ENCODE measurements at regions not wholly inside any gene's neighbourhood (a gene's known extent, or its start where the extent isn't known, plus 50 kb on each side); places are given as distances from the start of the nearest gene placed in this dataset.

- H3K4me3 ChIP-seq: peak overlapping the region in 1 of 2 donors; percentile 22
- ATAC-seq: no peak
- H3K36me3 ChIP-seq: no peaks in the 10 kb centered on the region
- no peaks in the 10 kb centered on the region for H3K4me1 ChIP-seq
- H3K9me3 ChIP-seq: no peaks in the 10 kb centered on the region
- H3K27ac ChIP-seq: no peak overlapping the region
- H3K27me3 ChIP-seq: no peaks in the 10 kb centered on the region
- no peak for TF ChIP-seq POLR2A (IDR thresholded peaks at IDR 0.05)
- no peak for TF ChIP-seq CTCF (IDR thresholded peaks at IDR 0.05)
- no peak for TF ChIP-seq POLR2AphosphoS5 (IDR thresholded peaks at IDR 0.05)
- TF ChIP-seq EP300 (IDR thresholded peaks at IDR 0.05): no peak
- 45 to 86% methylated on average over 11 to 13 of the region's 13 CpGs for WGBS, 2 donors (ENCODE audit: low coverage in 1 of 2)
Measured at GRCh38 chr4:107210450-107211239, 174.5 kb upstream of the DKK2 start.

GRCh38 chr4:107203733-107204132, 167.6 kb upstream of the DKK2 start:
- H3K4me3 ChIP-seq: no peak overlapping the region
- H3K27ac ChIP-seq: no peak overlapping the region
- TF ChIP-seq POLR2A (IDR thresholded peaks at IDR 0.05): no peak
- no peak for TF ChIP-seq POLR2AphosphoS5 (IDR thresholded peaks at IDR 0.05)
- no peak for TF ChIP-seq EP300 (IDR thresholded peaks at IDR 0.05)
- TF ChIP-seq CTCF (IDR thresholded peaks at IDR 0.05): no peak
- H3K9me3 ChIP-seq: no peaks in the 10 kb centered on the region
- ATAC-seq: no peak
- 91 to 93% methylated on average over 6 to 8 of the region's 8 CpGs for WGBS, 2 donors (ENCODE audit: low coverage in 1 of 2)
- H3K27me3 ChIP-seq: no peaks in the 10 kb centered on the region
- no peaks in the 10 kb centered on the region for H3K4me1 ChIP-seq
- no peaks in the 10 kb centered on the region for H3K36me3 ChIP-seq

- Histone ChIP-seq H3K4me1 (no peaks in the 10 kb centered on the region), H3K4me3 (no peak overlapping the region), H3K9me3 (no peaks in the 10 kb centered on the region), H3K27ac (no peak overlapping the region), H3K27me3 (no peaks in the 10 kb centered on the region), H3K36me3 (no peaks in the 10 kb centered on the region)
- WGBS, 2 donors (ENCODE audit: low coverage in 1 of 2): 11 to 17% methylated on average over 6 to 7 of the region's 7 CpGs
- peak; percentile 34 for ATAC-seq
- TF ChIP-seq CTCF (IDR thresholded peaks at IDR 0.05) (no peak), POLR2AphosphoS5 (IDR thresholded peaks at IDR 0.05) (no peak), POLR2A (IDR thresholded peaks at IDR 0.05) (no peak), EP300 (IDR thresholded peaks at IDR 0.05) (no peak)
Measured at GRCh38 chr4:107202744-107203143, 166.6 kb upstream of the DKK2 start.

- peaks cover 0 to 7% (median 0%) of the 10 kb centered on the region in 3 donors for H3K4me1 ChIP-seq
- no peak overlapping the region for H3K27ac ChIP-seq
- WGBS, 2 donors (ENCODE audit: low coverage in 1 of 2): 58 to 74% methylated on average over 3 to 4 of the region's 4 CpGs
- no peak for ATAC-seq
- no peak for TF ChIP-seq POLR2AphosphoS5 (IDR thresholded peaks at IDR 0.05)
- no peak for TF ChIP-seq POLR2A (IDR thresholded peaks at IDR 0.05)
- TF ChIP-seq CTCF (IDR thresholded peaks at IDR 0.05): no peak
- TF ChIP-seq EP300 (IDR thresholded peaks at IDR 0.05): no peak
- H3K27me3 ChIP-seq: no peaks in the 10 kb centered on the region
- no peak overlapping the region for H3K4me3 ChIP-seq
- H3K36me3 ChIP-seq: no peaks in the 10 kb centered on the region
- H3K9me3 ChIP-seq: no peaks in the 10 kb centered on the region
Measured at GRCh38 chr4:107197121-107197520, 161.0 kb upstream of the DKK2 start.

GRCh38 chr4:107196312-107196711, 160.2 kb upstream of the DKK2 start:
- H3K4me1 ChIP-seq: peaks cover 0 to 7% (median 0%) of the 10 kb centered on the region in 3 donors
- TF ChIP-seq POLR2AphosphoS5 (IDR thresholded peaks at IDR 0.05): no peak
- H3K9me3 ChIP-seq: no peaks in the 10 kb centered on the region
- H3K36me3 ChIP-seq: no peaks in the 10 kb centered on the region
- H3K27me3 ChIP-seq: no peaks in the 10 kb centered on the region
- no peak for ATAC-seq
- H3K4me3 ChIP-seq: no peak overlapping the region
- H3K27ac ChIP-seq: no peak overlapping the region
- WGBS, 2 donors (ENCODE audit: low coverage in 1 of 2): 50 to 71% methylated on average over 2 of the region's 2 CpGs
